Heart left ventricle (tissue), 13 donors: ENCODE measurements at regions not wholly inside any gene's neighbourhood (a gene's known extent, or its start where the extent isn't known, plus 50 kb on each side); places are given as distances from the start of the nearest gene placed in this dataset.
A peak's percentile ranks its signal among the peaks of the same experiment; 100 is the strongest.

Experiments used
- POLR2A ChIP-seq, 2 donors: fragments of 450-650 bp; IDR thresholded peaks; one replicate each; pipeline ENCODE4 v1.6.1; 2017; ENCODE audit warnings: antibody characterized with exemption in 2 of 2, mild to moderate bottlenecking in 2 of 2, moderate library complexity in 2 of 2
- TF ChIP-seq, protein P1 (sequence below), 12 donors: fragments of 200-600 bp; sonication (generic) in 4 of 12; IDR thresholded peaks; one replicate each; pipeline versions ENCODE4 v1.5.0 to v1.8.0; 2018 to 2022; ENCODE audit warnings: antibody characterized with exemption in 12 of 12, mild to moderate bottlenecking in 5 of 12
- donor health status: ischemic (EF 13 %, LVEDD 7.1; RV severe dilation, severe dysfunction).
- donor health status: DM: no; HTN: yes; CAD: no.
- donor health status: DM: no; HTN: no; CAD: no.
- donor health status: ischemic (EF 25% LVEDD 6.9; RV normal size, moderate dysfunction).
- donor health status: ischemic (EF 25% LVEDD 5.7; RV mildly dilated, moderate dysfunction).
- donor health status: ischemic (EF 35%, LVEDD 5.7; RV mildly dilated, moderate dysfunction).
- donor health status: nonischemic (EF 11% LVEDD 7.7; RV severe dilation, severe dysfunction).
- donor health status: DM: yes; HTN: yes; CAD: no.
- donor health status: PGD.
- donor health status: ischemic (EF 29% LVEDD 5.4; RV normal size, mild dysfunction).
- donor health status: nonischemic (EF 23%, LVEDD 6.1; RV moderate dilation, normal function).

- TF ChIP-seq POLR2A (IDR thresholded peaks at IDR 0.05), result no peak
- TF ChIP-seq, protein P1, sequence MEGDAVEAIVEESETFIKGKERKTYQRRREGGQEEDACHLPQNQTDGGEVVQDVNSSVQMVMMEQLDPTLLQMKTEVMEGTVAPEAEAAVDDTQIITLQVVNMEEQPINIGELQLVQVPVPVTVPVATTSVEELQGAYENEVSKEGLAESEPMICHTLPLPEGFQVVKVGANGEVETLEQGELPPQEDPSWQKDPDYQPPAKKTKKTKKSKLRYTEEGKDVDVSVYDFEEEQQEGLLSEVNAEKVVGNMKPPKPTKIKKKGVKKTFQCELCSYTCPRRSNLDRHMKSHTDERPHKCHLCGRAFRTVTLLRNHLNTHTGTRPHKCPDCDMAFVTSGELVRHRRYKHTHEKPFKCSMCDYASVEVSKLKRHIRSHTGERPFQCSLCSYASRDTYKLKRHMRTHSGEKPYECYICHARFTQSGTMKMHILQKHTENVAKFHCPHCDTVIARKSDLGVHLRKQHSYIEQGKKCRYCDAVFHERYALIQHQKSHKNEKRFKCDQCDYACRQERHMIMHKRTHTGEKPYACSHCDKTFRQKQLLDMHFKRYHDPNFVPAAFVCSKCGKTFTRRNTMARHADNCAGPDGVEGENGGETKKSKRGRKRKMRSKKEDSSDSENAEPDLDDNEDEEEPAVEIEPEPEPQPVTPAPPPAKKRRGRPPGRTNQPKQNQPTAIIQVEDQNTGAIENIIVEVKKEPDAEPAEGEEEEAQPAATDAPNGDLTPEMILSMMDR (IDR thresholded peaks at IDR 0.05), result peak in 7 of 12 donors; percentile 14 to 35 (median 27)
Observed at GRCh38 chr13:63124863-63125262, 1709.2 kb upstream of the PCDH20 start.
